HG02571 (cell line): ENCODE measurements at regions not wholly inside any gene's neighbourhood (a gene's known extent, or its start where the extent isn't known, plus 50 kb on each side); places are given as distances from the start of the nearest gene placed in this dataset.

ENCODE experiments used
- ATAC-seq: cut with Tn5 transposase; IDR thresholded peaks from one replicate; pipeline ENCODE4 v1.9.1; 2021; ENCODE audit warnings: mild to moderate bottlenecking, moderate library complexity; ENCODE audit not compliant: unreplicated experiment

DNA sequence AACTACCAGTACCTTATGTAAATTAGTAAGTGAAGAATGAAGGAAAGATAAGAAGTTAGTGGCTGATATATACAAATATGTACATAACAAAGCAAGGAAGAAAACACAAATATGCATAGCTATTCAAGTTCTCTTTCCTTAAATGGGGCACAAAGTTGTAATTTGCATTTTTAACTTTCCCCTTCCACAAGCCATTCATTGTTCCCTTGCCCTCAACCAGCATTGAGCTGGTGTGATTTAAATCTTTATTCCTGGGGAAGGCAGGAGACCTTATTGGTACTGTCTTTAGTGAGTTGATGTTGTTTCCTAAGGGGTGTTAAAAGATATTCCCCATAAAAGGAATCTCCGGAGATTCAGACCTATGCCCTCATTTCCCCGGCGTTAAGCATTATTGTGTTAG, 735.3 kb downstream of the PCDH18 start:
- ATAC-seq: no peak

DNA sequence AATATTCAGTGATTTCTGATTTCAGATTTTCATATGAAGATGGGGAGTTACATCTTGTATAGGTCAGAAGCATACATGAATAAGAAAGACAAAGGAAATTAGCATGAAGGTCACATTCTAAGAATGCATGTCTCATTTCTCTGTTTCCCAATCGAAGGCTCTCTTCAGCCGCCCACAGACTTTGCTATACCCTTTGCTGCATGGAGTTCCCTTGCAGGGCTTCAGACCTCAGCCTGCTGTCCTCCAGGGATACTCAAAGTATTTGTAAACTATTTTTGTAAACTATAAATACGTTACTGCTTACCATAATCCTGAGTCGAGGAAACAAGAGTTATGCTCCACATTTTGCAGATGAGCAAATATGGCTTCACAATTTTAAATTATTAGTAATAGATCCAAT, 738.4 kb downstream of the PCDH18 start:
- ATAC-seq: no peak

DNA sequence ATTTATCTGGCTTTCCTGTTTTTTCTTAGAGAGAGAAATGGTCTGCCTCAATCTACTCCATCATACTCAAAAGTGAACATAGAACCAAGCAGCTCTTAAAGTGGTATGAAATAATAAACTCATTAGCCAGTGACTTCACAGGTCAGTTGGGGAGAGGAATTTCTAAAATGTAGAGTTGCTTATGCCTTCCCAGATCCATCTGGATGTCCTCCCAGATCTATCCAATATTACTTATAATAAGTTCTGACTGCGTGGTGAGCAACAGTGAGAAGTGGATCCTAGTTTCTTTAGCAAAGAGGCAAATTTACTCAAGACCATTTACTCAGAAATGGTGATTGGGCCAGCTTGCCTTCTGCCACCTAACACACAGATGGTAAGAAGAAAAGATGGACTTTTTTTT, 748.0 kb downstream of the PCDH18 start:
- no peak for ATAC-seq

- ATAC-seq: no peak
Observed at GRCh38 chr4:136769717-136770116, 762.6 kb downstream of the PCDH18 start.

DNA sequence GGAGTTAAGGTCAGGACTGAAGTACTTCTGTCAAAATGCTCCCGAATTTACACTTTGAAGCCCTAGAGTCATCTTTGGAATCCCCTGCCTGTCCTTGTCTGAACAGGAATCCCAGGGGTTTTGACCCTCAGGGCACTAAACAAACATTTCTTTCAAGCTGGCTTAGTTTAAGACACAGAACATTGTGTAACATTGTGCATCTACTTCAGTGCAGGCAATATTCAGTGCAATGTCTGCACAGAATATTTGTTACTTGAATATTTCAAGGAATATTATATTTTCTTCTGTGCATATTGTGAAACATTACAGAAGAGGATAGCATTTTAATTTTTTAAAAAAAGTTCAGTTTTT, 763.4 kb downstream of the PCDH18 start:
- ATAC-seq: no peak

- ATAC-seq: no peak
Observed at GRCh38 chr4:136768213-136768924, 763.9 kb downstream of the PCDH18 start.

DNA sequence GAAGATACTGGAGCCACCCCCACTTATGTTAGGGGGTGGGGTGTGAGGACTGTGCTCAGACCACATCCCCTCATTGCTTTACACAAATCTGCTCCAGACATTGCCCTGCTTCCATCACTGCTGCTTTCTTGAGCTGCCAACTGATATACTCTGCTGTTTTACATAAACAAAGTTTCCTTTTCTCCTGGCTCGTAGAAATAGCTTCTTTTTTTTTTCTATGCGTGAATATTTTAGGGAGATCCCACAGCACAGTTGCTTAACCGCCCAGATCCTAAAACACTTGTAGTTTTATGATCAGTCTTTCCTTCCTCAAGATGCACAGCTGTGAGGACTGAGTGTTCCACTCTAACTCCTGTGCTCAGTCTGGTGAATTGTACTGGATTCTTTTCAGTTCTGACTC, 768.4 kb downstream of the PCDH18 start:
- ATAC-seq: no peak

- no peak for ATAC-seq
Observed at GRCh38 chr4:136755531-136755916, 776.8 kb downstream of the PCDH18 start.

GRCh38 chr4:136754810-136755530, 777.3 kb downstream of the PCDH18 start:
- no peak for ATAC-seq

DNA sequence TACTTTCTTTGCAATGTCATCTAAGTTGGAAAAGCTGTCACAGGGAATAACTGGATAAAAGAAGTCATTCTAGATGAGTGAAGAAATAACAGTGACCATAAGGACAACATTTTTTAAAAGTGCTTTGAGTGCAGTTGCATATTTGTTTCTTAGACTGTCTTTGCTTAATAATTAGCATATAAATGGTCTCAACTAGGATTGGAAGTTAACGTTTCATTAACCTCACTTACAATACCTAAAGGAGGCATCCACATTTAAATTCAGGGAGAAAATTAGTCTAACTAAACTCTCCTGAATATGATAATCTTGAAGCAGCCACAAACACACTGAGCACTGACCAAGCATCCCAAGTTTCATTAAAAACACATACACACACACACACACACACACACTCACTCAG, 780.7 kb downstream of the PCDH18 start:
- no peak for ATAC-seq

GRCh38 chr4:136750897-136751296, 781.4 kb downstream of the PCDH18 start:
- no peak for ATAC-seq

GRCh38 chr4:136749989-136750388, 782.3 kb downstream of the PCDH18 start:
- ATAC-seq: no peak

DNA sequence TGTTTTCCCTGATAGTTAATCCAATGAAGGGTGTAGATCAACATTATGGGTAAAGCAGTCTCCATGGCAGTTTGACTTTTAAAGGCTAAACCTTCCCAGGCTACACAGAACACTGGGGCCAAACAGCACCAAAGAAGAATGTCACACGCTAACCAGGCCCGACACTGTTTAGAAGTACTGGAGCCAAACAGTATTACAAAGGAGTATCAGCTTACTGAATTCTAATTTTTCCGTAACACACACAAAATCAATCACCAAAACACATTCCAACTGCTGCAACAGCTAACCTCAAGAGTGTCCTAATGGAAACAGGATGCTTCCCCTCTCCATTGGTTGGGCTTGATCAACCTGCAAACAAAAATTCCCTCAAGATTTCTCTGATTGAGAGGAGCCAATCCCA, 783.5 kb downstream of the PCDH18 start:
- ATAC-seq: no peak

DNA sequence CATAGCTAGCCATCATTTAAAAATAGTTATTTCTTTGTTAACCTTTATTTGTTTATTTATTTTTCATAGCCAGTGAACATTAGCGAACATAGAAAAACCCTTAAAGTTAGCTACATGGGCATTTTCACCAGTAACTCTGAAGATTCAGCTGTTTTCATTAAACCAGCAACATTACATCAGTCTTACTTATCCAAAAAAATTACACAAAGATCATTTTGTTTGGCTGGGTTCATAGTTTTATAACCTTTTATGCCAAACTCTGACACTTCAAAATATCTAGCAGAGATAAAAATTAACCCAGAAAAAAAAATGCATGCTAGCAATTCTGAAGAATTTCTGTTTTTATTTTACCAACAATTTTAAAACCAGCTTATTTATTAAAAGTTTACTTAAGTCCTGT, 784.1 kb downstream of the PCDH18 start:
- ATAC-seq: no peak

DNA sequence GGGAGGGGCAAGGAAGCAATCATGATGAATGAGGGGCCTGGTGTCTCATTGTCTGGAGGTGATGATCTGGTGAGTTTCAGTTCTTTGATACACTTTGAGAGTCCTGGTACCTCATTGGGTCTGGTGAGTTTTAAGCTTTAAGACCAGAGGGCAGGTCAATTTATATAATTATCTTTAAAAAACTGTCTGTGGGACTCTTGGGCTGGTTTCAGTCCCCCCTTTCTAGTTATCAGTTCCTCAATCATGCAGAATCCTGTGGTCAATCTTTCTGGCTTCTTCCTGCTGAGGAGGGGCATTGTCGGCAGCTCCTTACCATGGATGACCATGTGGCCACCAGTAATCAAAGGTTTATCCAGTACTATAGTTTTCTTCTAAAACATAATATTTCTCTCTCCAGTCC, 789.1 kb downstream of the PCDH18 start:
- ATAC-seq: no peak

DNA sequence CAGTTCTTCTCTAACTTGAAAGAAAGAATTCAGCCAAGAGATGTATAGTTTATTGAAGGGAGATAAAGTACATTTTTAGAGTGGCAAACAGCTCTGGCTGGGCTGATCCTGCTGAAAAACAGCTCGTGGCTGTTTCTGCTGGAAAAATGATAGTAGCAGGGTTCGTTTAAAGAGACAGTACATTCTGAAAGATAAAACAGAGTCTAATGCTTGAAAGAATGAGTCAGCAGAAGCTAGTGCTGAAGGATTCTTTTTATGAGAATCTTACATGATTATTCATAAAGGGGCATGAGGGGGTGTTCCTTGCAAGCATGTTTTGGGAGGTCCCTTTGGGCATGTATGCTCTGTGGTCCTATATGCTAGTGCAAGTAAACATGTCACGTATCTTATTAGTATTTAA, 790.0 kb downstream of the PCDH18 start:
- ATAC-seq: no peak

- no peak for ATAC-seq
Observed at GRCh38 chr4:136741468-136741867, 790.8 kb downstream of the PCDH18 start.

GRCh38 chr4:136740326-136740725, 792.0 kb downstream of the PCDH18 start:
- ATAC-seq: no peak

- no peak for ATAC-seq
Observed at GRCh38 chr4:136737066-136737465, 795.2 kb downstream of the PCDH18 start.

DNA sequence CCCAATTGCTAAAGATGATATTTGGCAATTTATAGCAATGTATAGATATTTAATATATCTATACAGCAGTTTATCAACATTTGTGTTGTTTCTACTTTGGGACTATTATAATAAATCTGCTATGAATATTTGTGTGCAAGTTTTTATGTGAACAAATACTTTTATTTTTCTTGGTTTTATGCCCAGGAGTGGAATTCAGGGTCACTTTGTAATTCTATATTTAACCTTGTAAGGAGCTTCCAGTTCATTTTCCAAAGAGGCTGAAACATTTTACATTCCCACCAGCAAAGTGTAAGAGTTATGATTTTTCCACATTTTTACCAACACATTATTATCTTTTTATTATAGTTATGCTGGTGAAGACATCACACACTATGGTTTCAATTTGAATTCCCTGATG, 801.3 kb downstream of the PCDH18 start:
- ATAC-seq: no peak

DNA sequence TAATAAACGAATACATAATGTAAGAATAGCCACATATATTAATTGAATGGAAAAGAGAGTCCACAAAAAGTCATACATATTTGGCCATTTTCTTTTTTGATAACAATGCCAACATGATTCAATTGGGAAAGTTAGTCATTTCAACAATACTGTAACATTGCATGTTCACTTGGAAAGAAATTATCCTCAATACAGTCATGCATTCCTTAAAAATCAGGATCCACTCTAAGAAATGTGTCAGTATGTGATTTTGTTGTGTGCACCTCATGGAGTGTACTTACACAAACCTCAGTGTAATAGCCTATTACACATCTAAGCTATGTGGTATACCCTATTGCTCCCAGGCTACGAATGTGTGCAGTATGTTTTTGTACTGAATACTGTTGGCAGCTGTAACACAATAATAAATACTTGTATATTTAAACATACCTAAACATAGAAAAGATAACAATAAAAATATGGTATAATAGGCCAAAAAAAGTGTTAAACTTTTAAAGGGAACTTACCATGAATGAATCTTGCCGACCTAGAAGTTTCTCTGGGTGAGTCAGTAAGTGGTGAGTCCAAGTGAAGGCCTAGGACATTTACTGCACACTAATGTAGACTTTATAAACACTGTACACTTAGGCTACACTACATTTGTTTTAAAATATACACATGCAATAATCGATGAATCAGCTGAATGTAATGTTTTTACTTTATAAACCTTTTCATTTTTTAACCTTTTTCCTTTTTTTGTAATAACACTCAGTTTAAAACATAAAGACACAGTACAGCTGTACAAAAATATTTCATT, 806.8 kb downstream of the PCDH18 start:
- ATAC-seq: no peak

DNA sequence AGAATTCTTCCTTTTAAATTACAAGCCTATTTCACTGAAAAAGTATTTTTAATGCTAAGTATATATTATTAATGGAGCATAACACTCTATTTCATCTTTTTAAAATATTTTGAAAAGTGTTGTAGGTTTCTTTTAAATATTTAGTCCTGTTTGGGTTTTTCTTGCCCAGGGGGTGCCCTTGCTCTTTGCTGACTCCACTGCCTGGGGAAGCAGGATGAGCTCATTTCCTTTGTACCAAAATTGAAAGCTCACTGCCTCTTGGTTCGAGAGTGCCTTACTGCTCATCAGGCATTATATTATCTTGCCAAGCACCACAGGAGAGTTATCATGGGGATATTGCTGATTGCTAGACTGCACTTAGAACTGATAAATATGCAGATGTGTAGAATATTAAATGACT, 819.2 kb downstream of the PCDH18 start:
- ATAC-seq: no peak
